Skin epidermis (tissue), 12 donors: ENCODE measurements at regions not wholly inside any gene's neighbourhood (a gene's known extent, or its start where the extent isn't known, plus 50 kb on each side); places are given as distances from the start of the nearest gene placed in this dataset.

ENCODE experiments used
- H3K27ac ChIP-seq, 21 experiments: fragments of 200-600 bp; sonication (generic) in 11 of 21; one replicate each; pipeline ENCODE4 v1.5.0; 2020; ENCODE audit warnings: mild to moderate bottlenecking in 3 of 21, inconsistent platforms in 2 of 21, moderate library complexity in 2 of 21
- H3K4me3 ChIP-seq, 7 experiments: fragments of 200-600 bp; sonication (generic) in 2 of 7; one replicate each; pipeline ENCODE4 v1.5.0; 2020; ENCODE audit warnings: inconsistent platforms in 2 of 7, mild to moderate bottlenecking in 2 of 7, moderate library complexity in 1 of 7

DNA sequence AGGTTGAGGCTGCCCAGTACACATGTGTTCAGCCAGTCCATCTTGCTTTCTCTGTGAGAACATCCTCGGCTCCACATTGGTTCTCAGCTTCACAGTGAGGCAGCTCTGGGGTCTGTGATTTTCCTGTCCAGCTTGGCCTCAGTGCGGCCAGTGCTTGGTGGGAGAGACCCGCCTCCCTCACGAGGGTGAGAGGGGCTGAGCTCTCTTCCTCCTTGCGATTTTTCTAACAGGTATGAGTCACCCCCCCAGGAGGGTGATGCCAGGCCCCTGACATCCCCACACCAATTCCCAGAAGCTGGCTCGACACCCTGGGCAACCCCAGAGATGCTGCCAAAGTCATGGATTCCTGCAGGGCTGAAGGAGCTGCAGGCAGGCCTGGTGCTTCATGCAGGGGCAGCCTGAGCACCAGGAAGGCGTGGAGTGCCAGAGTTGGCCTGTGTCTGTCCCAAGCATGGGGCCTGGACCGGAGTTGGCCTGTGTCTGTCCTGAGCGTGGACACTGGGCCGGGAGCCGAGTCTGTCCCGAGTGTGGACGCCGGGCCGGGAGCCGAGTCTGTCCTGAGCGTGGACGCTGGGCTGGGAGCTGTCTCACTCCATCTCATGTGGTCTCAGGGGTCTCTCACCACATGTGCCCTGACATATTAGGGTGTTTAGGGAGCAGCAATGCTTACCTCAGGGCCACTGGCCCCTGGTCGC, 408.6 kb upstream of the IRX4 start:
- H3K4me3 ChIP-seq = no peak overlapping the region
- no peak overlapping the region for H3K27ac ChIP-seq

DNA sequence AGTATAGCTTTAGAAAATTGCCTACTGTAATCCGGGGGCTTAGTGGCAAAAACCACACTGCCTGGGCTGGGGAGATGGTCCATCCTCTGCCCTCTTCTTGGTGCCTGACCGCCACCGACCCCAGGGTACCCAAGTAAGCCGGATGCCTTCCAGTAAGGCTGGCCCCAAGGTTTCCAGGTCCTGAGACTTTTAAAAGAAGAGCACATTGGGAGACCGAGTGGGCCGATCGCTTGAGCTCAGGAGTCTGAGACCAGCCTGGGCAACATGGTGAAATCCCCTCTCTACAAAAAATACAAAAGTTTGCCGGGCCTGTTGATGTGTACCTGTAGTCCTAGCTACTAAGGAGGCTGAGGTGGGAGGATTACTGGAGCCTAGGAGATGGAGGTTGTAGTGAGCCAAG, 406.7 kb upstream of the IRX4 start:
- no peak overlapping the region for H3K27ac ChIP-seq
- H3K4me3 ChIP-seq = no peak overlapping the region

DNA sequence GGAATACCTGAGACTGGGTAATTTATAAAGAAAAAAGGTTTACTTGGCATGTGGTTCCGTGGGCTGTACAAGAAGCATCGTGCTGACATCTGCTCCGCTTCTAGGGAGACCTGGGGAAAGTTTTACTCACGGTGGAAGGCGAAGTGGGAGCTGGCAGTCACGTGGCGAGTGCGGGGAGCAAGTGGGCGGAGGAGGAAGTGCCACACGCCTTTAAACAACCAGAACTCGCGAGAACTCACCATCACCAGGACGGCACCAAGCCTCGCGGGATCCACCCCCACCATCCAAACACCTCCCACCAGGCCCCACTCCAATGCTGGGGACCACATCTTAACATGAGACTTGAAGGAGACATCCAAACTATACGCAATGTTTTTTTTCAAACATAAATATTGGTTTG, 406.2 kb upstream of the IRX4 start:
- H3K27ac ChIP-seq = no peak overlapping the region
- H3K4me3 ChIP-seq = no peak overlapping the region

DNA sequence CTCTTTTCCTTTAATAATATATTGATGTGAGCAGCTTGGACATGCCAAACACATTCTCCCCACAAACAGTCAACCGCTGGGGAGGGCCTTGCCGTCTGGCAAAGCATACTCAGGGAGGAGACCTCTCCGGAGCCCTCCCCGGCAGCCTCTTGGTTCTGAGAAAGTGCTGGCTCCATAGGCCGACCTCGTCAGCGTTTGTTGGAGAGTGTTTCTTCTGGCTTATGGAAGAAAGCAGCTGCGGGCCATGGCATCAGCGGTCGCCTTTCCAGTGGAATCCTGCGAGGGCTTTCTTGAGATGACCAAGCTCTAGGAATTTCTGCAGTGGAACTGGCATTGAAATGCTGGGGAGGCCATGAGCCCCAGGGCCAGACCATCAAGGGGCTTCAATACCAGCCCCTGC, 405.7 kb upstream of the IRX4 start:
- H3K4me3 ChIP-seq = no peak overlapping the region
- H3K27ac ChIP-seq = no peak overlapping the region

DNA sequence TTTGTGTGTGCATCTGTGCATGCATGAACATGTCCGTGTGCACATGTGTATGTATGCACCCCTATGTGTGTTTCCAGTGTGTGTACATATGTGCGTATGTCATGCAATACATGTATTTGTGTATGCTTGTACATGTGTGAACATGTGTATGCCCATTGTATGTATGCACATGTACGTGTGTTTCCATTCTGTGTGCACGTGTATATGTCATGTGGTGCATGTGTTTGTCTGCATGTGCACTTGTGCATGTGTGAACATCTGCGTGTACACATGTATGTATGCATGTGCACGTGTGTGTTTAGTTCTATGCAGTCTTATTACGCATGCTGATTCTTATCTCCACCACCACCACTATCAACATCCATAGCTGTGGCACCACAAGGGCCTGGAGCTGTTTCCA, 403.5 kb upstream of the IRX4 start:
- Histone ChIP-seq H3K27ac (no peak overlapping the region), H3K4me3 (no peak overlapping the region)

DNA sequence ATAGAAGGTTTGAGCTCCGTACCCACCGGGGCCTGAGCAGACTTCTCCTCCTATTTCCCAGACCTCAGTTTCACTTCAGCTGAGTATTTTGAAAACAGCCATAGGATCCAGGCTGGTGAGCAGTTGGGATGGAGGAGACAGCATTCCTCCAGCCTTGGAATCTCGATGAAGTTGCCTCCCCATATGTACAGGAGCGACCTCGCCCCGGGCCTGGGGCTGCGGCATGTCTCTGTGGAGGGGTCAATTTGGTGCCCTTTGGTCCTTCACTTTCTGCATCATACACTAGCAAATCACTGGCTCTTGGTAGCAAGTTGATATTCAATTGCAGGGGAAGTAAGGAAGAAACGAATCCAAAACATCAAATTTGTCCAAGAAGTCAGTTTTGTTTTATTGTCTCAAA, 402.0 kb upstream of the IRX4 start:
- no peak overlapping the region for H3K27ac ChIP-seq
- H3K4me3 ChIP-seq = no peak overlapping the region

DNA sequence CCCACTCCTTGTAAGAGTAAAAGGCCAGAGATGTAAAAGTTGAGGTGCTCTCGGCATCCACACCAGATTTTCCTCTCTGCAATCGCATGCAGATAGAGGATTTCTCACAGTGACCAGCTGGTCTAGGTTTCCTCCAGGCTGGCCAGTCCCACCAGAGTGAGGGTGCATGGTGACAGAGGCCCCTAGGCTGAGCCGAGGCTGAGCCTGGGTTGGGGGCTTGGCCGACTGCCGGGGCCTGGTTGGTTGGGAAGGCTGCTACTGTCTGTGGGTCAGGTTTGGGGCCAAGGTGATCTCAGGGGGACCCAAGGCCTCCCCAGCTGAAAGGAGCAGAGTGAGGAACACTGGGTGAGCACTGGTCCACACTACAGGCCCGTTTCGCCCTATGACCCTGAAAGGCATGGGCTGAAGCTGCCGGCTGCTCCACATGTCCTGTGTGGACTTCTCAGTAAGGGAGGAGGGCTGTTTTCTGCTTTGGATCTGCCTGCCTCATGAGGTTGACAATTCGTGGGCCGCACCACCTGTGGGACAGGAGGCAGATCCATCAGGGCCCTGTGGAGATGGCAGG, 400.8 kb upstream of the IRX4 start:
- H3K27ac ChIP-seq = no peak overlapping the region
- no peak overlapping the region for H3K4me3 ChIP-seq

DNA sequence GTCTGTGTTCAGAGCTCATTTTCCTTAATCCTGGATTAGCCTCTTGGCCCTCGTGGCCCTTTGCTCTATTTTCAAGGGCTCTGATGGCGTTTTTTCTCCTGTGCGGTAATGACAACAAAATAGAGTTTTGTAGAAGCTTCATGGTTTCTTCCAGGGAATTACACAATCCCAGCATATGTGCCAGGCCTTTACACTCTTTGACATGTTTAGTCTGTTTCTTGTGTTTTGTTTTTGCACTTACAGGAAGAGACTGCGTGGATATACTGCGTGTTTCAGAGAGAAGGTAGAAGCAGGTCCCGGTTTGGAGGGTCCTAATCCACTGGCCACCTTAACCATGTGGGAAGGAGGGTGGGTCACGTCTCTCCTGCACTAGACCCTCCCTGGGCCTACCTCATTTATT, 400.2 kb upstream of the IRX4 start:
- no peak overlapping the region for H3K4me3 ChIP-seq
- H3K27ac ChIP-seq = no peak overlapping the region

DNA sequence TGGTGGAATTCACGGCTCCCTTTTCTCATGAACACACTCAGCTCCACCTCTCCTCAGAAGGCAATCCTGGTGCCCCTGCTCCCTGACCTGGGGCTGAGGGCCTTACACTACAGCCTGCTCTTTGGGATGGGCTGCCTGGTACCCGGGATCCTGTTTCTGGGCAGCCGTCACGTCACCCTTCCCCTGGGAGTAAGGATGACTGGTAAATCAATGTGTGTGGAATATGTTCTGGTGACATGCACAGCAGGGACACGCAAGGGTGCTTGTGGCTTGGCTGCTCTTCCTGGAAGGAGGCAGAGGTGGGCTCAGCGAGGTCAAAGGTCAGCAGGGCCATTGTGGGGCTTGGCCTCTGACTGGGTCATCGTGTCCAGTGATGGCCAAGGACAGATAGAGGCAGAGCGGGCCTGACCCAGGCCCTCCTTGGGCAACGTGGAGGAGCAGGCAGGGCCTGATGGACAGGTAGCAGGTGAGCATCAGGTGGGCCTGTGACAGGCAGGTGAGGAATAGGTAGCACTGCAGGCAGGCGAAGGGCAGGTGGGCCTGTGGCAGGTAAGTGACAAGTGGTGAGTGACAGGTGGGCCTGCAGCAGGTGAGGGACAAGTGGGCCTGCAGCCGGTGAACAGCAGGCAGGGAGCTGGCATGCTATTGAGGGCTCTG, 399.4 kb upstream of the IRX4 start:
- Histone ChIP-seq H3K4me3 (no peak overlapping the region), H3K27ac (no peak overlapping the region)

DNA sequence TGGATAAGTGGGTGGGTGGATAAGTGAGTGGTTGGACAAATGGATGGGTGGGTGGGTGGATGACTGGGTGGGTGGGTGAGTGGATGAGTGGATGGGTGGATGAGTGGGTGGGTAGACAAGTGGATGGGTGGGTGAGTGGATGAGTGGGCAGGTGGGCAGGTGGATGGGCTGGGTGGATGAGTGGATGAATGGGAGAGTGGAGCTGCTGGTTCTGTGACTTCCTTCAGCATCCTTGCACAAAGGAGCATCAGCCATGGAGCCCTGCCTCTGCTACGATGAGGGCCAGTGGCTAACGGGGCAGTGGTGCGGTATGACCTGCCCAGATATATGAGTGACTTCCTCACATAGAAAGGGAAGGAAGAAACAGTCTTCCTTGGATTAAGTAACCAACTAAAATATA, 398.7 kb upstream of the IRX4 start:
- Histone ChIP-seq H3K4me3 (no peak overlapping the region), H3K27ac (no peak overlapping the region)

DNA sequence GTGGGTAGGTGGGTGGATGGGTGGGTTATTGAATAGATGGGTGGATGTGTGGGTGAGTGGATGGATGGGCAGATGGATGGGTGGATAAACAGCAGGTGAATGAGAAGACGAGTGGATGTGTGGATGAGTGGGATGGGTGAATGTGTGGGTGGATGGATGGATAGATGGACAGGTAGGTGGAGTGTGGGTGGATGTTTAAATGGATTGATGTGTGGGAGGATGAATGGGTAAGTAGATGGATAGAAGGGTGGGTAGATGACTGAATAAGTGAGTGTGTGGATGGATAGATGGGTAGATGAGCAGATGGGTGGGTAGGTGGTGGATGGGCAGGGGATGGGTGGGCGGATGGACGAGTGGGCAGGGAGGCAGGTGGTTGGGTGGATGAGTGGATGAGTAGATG, 397.6 kb upstream of the IRX4 start:
- no peak overlapping the region for H3K27ac ChIP-seq
- H3K4me3 ChIP-seq = no peak overlapping the region

DNA sequence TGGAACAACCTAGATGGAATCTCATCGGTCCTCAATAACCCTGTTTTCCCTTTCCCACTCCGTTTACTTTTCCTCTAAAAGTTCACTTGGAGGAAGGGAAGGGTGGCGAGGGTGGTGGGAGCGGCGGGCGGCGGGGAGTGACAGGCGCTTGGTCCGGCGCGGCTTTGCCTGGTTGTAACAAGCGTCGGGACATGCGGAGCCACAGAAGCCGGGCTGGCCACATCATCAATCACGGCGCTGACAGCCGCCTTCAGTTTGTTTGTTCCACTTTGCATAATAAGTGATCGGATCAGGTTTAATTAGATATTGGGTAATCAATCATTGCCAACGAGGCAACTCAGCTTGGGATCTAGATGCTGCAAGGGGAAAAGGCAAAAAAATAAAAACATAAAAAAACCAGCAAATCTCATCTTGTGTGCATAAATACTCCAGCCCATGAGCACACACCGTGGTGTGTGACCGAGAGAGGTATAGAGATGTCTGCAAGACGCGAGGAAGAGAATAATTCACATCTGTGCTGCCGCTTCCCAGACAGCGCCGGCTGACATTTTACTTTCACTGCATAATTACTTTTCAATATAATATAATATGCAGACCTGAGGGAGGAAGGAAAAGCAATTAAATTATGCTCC, 396.2 kb upstream of the IRX4 start:
- H3K4me3 ChIP-seq = no peak overlapping the region
- no peak overlapping the region for H3K27ac ChIP-seq

DNA sequence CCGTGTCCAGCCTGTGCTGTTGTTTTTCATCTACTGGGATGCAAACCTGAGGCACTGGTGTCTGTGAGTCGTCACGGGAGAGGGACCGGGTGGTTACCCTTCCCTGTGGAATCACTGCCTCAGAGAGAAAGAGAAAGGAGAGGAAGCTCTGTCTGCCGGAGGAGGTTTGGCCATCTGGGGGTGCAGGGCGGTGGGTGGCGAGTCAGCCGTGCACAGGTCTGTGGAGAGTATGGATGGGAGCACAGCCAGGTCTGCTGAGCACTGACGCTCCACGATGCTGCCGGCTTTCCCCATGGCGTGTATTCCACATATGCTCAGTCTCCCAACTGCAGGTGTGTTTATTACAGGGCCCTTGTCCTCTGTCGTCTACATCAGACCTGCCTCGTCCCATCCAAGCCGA, 395.2 kb upstream of the IRX4 start:
- Histone ChIP-seq H3K27ac (no peak overlapping the region), H3K4me3 (no peak overlapping the region)

DNA sequence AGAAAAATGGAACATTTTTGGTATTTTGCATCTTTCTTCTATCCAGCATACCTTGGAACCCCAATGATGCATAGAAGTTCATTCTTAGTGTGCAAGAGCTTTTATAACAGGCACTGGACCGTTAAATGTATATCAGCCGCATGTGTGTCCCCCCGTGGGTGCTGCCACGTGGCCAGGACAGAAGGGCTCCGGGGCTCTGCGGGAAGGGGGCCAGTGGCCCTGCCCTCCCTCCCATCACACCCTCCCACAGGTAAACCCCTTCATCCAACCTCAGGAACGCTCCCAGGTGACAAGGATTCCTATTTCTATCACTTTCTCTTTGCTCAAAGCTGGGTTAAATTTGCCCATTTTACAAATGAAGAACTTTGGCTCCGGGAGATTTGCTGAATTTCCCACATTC, 393.4 kb upstream of the IRX4 start:
- H3K4me3 ChIP-seq = no peak overlapping the region
- no peak overlapping the region for H3K27ac ChIP-seq

DNA sequence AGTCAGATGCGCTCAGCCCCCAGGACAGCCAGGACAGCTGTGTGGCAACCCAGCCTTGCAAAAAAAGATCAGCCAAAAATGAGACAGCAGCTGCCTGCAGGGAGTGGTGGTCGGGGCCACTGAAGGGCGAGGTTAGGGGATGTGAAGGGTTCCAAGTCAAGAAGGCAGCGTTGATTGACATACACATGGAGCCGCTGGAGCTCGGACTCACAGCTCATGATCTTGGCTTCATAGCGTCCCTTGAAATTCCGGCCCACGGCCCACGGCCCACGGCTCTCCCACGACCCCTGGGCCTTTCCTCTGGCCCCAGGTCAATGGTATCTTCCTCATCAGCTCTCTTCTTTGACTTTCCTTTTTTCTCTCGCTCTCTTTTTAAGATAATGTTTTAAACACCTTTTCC, 390.0 kb upstream of the IRX4 start:
- H3K4me3 ChIP-seq = no peak overlapping the region
- H3K27ac ChIP-seq = no peak overlapping the region

DNA sequence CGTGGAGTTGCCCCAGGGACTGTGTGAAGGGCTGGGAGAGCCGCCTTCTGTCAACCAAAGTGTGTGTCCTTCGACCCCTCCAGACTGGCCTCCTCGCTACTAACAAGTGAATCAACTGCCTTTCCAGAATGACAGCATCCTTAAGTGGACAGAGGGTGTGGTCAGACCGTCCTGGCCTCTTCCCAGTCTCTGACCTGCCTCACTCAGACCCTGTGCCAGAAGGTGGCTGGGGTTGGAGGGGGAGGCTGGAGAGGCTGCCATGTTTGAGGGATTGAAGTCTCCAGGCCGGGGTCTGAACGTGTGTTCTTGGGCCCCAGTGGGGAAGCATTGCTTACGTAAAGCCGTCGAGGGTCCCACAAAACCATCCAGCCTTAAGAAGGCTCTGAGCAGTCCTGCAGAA, 389.3 kb upstream of the IRX4 start:
- no peak overlapping the region for H3K27ac ChIP-seq

DNA sequence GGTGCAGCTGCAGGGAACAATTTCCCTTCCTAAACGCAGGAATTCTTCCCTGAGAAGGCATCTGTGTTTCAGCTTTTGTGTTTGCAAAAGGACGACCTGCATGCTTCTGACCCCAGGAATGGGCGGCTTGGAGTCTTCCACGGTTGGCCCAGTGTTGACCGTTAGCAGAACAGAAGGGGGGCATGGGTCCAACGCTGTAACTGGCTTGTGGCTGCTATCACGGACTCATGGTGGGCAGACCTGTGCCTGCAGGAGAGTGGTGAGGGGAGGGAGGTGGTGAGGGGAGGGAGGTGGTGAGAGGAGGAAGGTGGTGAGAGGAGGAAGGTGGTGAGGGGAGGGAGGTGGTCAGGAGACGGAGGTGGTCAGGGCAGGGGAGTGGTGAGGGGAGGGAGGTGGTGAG, 388.6 kb upstream of the IRX4 start:
- Histone ChIP-seq H3K27ac (no peak overlapping the region), H3K4me3 (no peak overlapping the region)

More for the DNA sequence above, 389.3 kb upstream of the IRX4 start:
- no peak overlapping the region for H3K4me3 ChIP-seq

DNA sequence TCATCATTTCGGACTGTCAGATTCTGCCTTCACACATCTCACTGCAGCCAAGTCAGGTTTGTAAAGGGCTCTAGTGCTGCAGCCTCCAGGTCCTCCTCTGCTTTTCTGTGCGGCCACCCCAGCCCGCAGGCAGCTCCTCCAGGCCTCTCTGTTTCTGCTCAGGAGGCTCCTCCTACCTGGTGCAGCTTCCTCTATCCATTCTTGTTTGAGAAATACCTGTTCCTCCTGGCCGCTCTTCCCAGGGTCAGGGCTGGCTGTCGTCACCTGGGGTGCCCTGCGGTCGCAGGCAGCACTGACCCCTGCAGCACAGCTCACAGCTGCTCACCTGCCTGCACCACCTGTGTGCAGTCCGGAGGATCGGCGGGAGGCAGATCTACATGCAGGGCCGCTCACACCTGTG, 387.7 kb upstream of the IRX4 start:
- H3K4me3 ChIP-seq = no peak overlapping the region
- no peak overlapping the region for H3K27ac ChIP-seq

DNA sequence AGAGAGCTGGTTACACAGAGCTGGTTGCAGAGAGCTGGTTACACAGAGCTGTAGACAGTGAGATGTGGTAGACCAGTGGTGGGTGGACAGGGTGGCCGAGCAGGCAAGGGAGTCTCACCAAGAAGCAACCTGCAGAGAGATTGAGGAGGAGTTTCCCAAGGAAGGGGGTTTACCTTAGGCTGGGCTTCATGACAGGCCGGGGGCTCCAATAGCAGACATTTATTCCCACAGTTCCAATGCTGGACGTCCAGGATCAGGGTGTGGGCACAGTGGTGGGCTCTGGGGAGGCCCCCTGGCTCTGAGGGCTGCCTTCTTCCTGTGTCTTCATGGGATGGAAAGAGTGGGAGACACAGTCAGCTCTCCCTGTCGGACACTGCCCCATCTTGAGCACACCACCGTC, 386.9 kb upstream of the IRX4 start:
- no peak overlapping the region for H3K4me3 ChIP-seq

DNA sequence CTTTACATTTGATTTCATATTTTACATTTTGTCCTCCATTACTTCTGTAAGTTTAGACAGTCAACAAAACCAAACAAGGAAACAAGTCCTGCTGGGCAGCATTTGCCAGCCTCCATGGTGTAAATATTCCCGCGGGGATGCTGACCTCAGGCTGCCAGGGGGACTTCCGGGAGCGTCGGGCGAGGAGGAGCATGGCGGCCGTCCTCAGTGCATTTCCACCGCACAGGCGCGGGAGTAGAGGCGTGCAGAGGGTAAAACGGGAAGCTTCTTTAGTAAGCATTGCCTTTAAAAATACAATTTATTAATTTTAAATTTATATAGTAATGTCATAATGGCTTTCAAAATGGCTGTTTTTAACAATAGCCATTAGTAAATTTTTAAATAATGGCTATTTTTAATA, 385.3 kb upstream of the IRX4 start:
- Histone ChIP-seq H3K27ac (no peak overlapping the region), H3K4me3 (no peak overlapping the region)

More for the DNA sequence above, 386.9 kb upstream of the IRX4 start:
- no peak overlapping the region for H3K27ac ChIP-seq

DNA sequence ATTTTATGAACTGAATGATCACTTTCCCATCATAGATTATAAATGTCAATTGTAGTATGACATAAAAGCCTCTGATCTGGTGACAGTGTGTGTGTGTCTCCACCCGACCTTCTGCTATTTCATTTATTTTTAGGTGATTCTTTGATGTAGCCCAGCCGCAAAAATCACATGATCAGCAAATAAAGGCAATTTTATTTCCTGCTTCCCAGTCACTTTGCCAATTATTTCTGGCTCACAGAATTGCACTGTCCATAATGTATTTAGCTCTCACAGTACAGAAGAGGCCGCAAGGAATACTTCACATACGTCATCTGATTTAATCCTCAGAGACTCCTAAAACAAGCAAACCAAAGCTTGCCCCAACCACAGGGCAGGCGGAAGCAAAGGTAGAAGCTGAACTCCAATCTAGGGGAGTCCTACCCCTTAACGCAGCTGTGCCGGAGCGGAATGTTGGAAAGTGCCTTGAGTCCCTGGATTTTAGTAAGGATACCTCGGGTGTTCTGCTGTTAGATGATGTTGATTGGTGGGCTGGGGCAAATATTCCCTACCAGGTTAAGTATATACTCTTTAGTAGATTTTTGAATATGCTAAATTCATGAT, 384.0 kb upstream of the IRX4 start:
- H3K4me3 ChIP-seq = no peak overlapping the region
- no peak overlapping the region for H3K27ac ChIP-seq
